Stomach smooth muscle (tissue), 2 donors: ENCODE measurements at regions not wholly inside any gene's neighbourhood (a gene's known extent, or its start where the extent isn't known, plus 50 kb on each side); places are given as distances from the start of the nearest gene placed in this dataset.

ENCODE experiments used
- H3K27ac ChIP-seq: one replicate; pipeline ENCODE4 v1.7.0; 2013; ENCODE audit warnings: mild to moderate bottlenecking, low read length, inconsistent platforms
- H3K27me3 ChIP-seq, 2 donors: one replicate each; pipeline ENCODE4 v1.7.0; 2013; ENCODE audit warnings: low read length in 2 of 2; ENCODE audit not compliant: insufficient read depth in 2 of 2, control insufficient read depth in 1 of 2
- H3K36me3 ChIP-seq, 2 donors: one replicate each; pipeline ENCODE4 v1.7.0; 2013; ENCODE audit warnings: low read length in 2 of 2; ENCODE audit not compliant: control insufficient read depth in 2 of 2, insufficient read depth in 2 of 2
- H3K4me1 ChIP-seq: one replicate; pipeline ENCODE4 v1.7.0; 2013; ENCODE audit warnings: low read length; ENCODE audit not compliant: control insufficient read depth, insufficient read depth
- H3K4me3 ChIP-seq, 2 donors: one replicate each; pipeline ENCODE4 v1.7.0; 2013; ENCODE audit warnings: low read length in 2 of 2
- H3K9ac ChIP-seq, 2 donors: one replicate each; pipeline ENCODE4 v1.7.0; 2013; ENCODE audit warnings: low read length in 2 of 2, mild to moderate bottlenecking in 1 of 2
- H3K9me3 ChIP-seq, 2 donors: one replicate each; pipeline ENCODE4 v1.7.0; 2013; ENCODE audit warnings: low read length in 2 of 2; ENCODE audit not compliant: control insufficient read depth in 2 of 2
- donor health status: healthy.
- donor health status: Pancreatic carcinoma.

DNA sequence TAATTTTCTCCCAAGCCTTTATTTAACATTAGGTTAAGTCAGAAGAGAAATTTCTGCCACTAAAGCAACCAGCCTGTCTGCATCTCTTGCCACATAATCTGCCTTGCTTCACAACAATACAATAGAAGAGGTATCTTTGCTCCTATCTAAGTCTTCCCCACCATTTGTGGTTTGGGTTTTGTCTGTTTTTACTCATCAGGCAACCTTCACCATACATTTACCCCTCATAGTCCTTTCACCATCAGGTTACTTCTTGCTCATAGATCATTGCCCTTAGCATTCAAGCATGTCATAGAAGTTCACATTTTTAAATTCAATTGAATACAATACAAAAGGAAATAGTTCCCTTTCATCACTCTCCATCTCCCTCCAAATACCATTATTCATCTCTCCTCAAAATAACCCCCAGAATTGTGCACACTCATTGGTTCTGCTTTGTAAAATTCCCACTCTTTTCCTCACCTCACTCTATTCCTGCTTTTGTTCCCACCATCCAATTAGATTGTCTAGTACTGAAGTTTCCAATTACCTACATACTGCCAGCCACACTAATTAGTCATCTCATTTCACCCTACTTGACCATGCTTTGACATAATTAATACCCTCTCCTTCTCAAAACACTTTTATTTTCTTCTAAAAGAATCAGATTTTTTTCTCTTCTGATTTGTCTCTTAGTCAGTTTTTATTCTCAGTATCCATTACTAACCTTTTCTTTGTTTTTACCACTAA is 1957.0 kb upstream of the AGA start:
- H3K27ac ChIP-seq = no peak overlapping the region

DNA sequence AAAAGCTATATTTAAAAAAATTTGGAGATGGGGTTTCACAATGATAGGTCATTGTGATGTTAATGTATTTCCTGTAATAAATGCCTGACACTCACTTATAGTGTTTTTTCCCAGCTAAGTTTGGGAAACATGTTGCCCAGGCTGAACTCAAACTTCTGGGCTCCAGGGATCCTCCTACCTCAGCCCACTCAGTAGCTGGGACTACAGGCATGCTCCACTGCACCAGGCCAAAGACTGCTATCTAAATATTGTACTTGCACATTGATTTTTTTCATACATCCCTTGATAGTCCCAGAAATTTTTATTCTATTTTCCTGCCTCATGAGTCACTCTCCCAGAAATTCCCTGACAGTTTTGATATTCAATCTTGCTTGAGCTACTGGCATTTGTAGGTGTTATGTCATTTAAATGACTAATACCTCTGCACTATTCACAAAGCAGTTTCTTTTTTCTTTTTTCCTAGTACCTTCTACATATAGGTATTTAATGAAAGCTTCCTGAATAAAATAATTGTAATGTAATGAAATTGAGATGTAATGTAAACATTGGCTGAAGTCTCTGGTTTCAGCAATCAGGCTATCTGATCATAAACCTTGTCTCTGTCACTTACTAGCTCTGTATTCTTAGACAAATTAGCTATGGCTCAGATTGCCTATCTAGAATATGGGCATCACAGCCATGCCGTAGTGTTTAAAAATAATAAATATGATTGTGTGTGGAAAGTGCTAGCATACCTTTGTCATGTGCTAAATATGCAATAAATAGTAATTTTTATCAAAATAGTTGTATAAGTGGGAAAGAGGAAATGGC is 1973.0 kb upstream of the AGA start:
- Histone ChIP-seq H3K36me3 (no peaks in the 10 kb centered on the region), H3K27me3 (no peaks in the 10 kb centered on the region), H3K9ac (no peak overlapping the region), H3K4me1 (no peaks in the 10 kb centered on the region), H3K4me3 (no peak overlapping the region), H3K27ac (no peak overlapping the region), H3K9me3 (no peaks in the 10 kb centered on the region)

More for the DNA sequence above, 1957.0 kb upstream of the AGA start:
- no peaks in the 10 kb centered on the region for H3K9me3 ChIP-seq
- no peaks in the 10 kb centered on the region for H3K4me1 ChIP-seq
- H3K9ac ChIP-seq = no peak overlapping the region
- H3K4me3 ChIP-seq = no peak overlapping the region
- no peaks in the 10 kb centered on the region for H3K27me3 ChIP-seq
- no peaks in the 10 kb centered on the region for H3K36me3 ChIP-seq

GRCh38 chr4:179415847-179416223 is 1973.6 kb upstream of the AGA start:
- H3K4me1 ChIP-seq = no peaks in the 10 kb centered on the region
- no peaks in the 10 kb centered on the region for H3K9me3 ChIP-seq
- no peak overlapping the region for H3K9ac ChIP-seq
- no peak overlapping the region for H3K4me3 ChIP-seq
- no peak overlapping the region for H3K27ac ChIP-seq
- H3K36me3 ChIP-seq = no peaks in the 10 kb centered on the region
- no peaks in the 10 kb centered on the region for H3K27me3 ChIP-seq

DNA sequence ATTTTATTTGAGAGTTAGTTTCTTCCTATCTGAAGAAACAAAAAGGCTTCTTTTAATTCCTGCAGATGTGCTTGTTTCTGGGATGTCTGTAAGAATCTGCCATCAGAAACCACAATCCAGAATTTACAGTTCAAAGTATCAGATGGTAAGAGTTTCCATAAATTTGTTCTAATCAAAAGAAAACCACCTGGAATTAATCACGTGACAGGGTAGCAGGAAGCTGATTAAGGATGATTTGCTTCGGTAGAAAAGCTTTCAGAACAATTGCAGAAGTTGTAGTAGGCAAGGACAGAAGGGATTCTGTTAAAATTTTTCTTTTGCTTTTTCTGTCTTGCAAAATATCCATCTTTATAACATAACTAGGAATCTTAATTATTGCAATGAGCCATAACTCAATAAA is 1975.1 kb upstream of the AGA start:
- H3K4me1 ChIP-seq = no peaks in the 10 kb centered on the region
- H3K27me3 ChIP-seq = no peaks in the 10 kb centered on the region
- no peaks in the 10 kb centered on the region for H3K9me3 ChIP-seq
- no peaks in the 10 kb centered on the region for H3K36me3 ChIP-seq
- H3K4me3 ChIP-seq = no peak overlapping the region
- no peak overlapping the region for H3K27ac ChIP-seq
- H3K9ac ChIP-seq = no peak overlapping the region

DNA sequence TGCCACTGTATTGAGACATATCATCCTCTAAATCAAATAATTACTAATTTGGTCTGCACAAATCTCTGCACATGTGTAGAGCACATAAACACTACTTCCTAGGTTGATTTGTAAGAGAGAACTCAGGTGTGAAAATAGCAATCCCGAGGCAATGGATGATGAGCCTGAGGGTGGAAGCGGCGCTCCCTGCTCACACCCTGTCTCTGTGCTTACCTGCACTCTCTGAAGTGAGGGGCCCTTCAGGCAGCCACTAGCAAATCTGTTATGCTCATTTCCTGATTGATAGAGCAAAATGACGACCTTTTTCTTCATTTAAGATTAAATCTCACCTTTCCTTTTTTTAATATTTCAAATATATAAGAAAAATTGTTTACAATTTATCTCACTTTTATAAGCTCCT is 1995.7 kb upstream of the AGA start:
- Histone ChIP-seq H3K27ac (no peak overlapping the region), H3K27me3 (no peaks in the 10 kb centered on the region), H3K4me3 (no peak overlapping the region), H3K9ac (no peak overlapping the region), H3K9me3 (peaks cover 0 to 4% of the 10 kb centered on the region in 2 donors), H3K36me3 (no peaks in the 10 kb centered on the region), H3K4me1 (no peaks in the 10 kb centered on the region)

- Histone ChIP-seq H3K4me1 (no peaks in the 10 kb centered on the region), H3K36me3 (no peaks in the 10 kb centered on the region), H3K9ac (no peak overlapping the region), H3K27ac (no peak overlapping the region), H3K27me3 (no peaks in the 10 kb centered on the region), H3K9me3 (peaks cover 0 to 2% of the 10 kb centered on the region in 2 donors), H3K4me3 (no peak overlapping the region)
Measured at GRCh38 chr4:179441596-179441995, 1999.4 kb upstream of the AGA start.

DNA sequence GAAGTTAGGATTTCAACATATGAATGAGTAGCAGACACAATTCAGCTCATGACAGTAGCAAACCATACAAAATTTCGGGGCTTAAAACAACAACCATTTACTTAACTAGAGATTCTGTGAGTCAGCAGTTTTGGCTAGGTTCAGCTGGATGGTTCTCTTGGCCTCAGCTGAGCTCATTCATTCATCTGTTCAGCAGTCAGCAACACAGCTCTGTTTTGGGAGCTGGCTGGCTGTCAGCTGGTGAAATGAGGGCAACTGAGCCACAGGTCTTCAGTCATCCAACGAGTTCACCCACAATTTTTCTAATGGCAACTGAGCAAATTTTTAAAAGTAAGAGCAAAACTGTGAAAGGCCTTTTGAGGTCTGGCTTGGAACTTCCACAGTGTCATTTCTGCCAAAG is 2005.1 kb upstream of the AGA start:
- H3K36me3 ChIP-seq = no peaks in the 10 kb centered on the region
- no peak overlapping the region for H3K9ac ChIP-seq
- H3K9me3 ChIP-seq = peaks cover 0 to under 1% of the 10 kb centered on the region in 2 donors
- no peak overlapping the region for H3K27ac ChIP-seq
- H3K27me3 ChIP-seq = no peaks in the 10 kb centered on the region
- H3K4me3 ChIP-seq = no peak overlapping the region
- no peaks in the 10 kb centered on the region for H3K4me1 ChIP-seq

DNA sequence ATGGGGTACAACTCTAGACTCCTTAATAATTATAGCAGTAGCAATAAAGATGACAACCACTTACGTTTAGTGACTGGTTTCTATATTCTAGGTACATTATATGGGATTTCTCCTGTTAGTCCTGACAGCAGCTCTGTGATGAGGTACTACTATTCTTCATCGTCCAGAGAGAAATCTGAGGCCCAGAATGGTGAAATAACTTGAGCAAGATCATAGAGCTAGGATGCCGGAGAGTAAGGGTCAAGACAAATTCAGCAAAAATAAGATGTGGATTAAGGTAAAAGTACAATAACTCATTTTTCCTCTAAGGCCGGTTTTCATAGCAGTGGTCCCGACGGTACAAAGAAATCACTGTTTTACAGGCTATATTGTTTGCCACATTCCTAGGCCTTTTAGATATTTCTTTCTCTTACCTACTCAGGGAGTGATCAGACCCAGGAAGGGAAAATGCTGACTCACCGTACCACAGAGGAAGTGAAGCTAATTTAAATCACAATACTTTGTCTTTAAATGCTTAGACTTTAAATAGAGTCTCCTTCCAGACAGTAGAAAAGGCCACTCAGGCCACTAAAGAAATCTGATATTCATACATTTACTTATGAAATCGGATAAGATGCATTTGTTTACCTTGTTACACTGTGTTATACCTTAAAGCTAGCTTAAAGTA is 2023.0 kb upstream of the AGA start:
- Histone ChIP-seq H3K9ac (no peak overlapping the region), H3K4me3 (no peak overlapping the region), H3K27me3 (no peaks in the 10 kb centered on the region), H3K9me3 (no peaks in the 10 kb centered on the region), H3K36me3 (no peaks in the 10 kb centered on the region), H3K4me1 (no peaks in the 10 kb centered on the region), H3K27ac (no peak overlapping the region)

DNA sequence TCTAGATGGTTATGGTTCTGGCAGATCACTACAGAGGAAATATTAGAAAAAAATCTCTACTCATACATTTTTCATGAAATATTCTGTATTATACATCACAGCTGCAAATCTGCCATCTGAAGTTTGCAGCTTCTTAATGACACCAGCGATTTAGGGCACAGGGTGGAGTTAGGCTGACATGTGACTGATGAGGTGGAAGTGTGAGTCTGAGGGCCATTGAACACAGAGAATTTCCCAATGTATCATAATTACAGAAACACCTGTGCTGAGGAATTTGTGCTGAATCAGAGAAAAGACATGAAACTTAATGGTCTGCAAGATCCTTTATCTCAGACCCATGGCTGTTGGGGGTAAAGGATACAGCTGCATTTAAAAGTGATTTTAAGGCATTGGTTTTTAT is 2025.6 kb upstream of the AGA start:
- Histone ChIP-seq H3K9me3 (no peaks in the 10 kb centered on the region), H3K36me3 (no peaks in the 10 kb centered on the region), H3K4me3 (no peak overlapping the region), H3K4me1 (no peaks in the 10 kb centered on the region), H3K9ac (no peak overlapping the region), H3K27ac (no peak overlapping the region), H3K27me3 (no peaks in the 10 kb centered on the region)

DNA sequence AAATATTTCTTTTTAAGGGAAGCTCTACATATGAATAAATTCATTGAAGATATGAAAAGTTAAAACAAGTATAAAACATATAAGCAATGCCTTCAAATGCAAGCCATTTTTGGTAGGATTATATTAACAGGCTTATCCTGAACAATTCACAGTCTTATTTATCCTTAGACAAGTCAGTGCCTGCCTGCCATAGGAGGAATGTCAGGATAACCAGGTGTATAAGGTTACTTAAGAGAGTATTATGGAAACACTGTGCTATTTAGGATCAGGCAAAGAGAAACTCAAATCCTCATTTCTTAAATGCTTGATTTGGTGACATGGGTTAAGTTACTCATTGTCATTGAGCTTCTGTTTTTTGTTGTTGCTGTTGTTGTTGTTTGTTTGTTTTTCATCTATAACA is 2029.9 kb upstream of the AGA start:
- Histone ChIP-seq H3K27me3 (no peaks in the 10 kb centered on the region), H3K36me3 (no peaks in the 10 kb centered on the region), H3K9me3 (peaks cover 1 to 5% of the 10 kb centered on the region in 2 donors), H3K27ac (no peak overlapping the region), H3K4me3 (no peak overlapping the region), H3K4me1 (no peaks in the 10 kb centered on the region), H3K9ac (no peak overlapping the region)
